ENCODE measurements at regions not wholly inside any gene's neighbourhood (a gene's known extent, or its start where the extent isn't known, plus 50 kb on each side); places are given as distances from the start of the nearest gene placed in this dataset.
"Not testable (repeated sequence)": the region's sequence is repeated elsewhere in the genome, so short reads cannot be mapped to it uniquely, and the experiment has no call there.

DNA sequence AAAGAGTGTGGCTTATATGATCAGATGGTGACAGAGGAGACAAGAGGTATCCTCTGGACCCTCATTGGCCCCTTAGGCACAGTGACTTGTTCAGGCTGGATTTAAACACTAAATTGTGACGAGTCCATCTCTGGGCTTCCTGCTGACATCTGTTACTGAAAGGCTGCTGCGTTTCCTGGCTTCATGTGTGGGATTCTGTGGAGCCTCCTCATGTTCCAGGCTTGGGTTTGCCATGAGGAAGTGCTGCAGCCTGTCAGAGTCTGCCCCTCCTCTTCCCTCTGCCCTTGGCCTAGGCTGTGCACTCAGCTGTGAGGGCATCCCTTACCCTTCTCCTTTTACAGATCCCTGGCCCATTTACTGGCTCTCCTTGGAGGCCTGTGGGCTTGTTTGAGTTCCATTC, 159.1 kb upstream of the TTC29 start:
- DNase-seq: no peak

DNA sequence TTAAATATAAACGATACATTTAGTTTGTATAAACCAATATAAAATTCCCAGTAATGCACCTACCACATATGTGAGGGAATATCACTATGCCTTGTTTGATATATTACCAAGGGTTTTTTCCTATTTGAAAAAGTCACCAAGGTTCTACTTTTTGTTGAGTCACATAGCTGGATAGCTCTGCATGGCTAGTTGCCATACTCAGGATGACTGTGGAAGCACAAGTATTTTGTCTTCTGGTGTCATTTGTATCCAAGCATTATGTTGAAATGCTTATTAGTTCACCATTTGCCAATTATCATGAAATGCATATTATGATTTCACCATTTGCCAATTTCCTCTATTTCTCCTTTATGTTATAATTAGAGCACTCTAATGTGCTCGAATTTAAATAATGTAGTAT, 162.7 kb upstream of the TTC29 start:
- no peak for DNase-seq

DNA sequence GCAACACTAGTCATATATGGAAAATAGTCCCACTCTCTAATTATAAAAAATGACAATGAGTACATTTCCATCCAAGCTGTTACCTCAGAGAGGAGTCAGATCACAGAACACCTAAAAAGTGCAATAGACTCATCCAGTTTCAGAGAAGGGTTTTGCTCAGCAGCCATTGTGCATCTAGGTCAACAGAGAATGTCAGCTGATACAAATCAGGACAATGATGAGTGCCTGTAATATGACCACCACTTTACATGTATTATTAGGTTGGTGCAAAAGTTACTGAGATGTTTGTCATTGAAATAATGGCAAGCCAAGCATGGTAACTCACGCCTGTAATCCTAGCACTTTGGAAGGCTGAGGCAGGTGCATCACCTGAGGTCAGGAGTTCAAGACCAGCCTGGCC, 164.1 kb upstream of the TTC29 start:
- DNase-seq: no peak

DNA sequence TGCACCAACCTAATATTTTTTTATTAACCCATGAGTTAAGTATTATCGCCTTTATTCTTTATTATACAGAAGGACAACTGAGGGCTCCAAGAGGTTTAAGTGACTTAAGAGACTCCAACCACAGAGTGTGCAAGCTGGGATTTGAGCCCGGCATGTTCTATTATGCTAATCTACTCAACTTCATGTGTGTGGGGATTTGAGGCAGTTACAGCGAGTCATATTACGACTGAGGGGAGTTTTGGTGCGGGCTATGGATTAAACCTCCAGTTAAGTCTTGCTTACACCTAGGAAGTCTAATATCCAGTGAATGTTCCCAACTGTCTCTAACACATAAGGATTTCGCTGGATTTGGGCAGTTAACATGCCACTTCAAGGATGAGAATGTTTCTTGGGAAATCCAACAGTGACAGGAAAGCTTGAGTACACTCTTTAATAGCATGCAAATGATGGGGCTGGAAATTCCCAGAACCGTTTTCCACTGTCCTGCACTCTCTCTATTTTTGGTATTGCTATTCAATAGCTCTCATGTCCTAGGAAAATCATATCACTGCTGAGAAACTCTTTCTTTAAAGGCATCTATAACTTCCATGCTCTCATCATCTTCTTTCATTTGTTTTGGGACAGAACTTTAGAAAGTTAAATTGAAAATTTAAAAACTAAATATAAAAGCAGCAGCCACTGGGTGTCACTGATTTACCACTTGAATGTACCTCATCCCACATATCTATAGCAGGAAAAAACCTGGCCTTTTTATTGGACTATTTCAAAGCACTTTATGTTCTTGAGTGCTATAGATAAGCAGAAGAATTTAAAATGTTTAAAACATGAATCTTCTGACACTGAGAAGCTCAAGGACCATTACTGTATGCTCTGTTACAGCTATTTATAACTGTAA, 165.1 kb upstream of the TTC29 start:
- no peak for DNase-seq

DNA sequence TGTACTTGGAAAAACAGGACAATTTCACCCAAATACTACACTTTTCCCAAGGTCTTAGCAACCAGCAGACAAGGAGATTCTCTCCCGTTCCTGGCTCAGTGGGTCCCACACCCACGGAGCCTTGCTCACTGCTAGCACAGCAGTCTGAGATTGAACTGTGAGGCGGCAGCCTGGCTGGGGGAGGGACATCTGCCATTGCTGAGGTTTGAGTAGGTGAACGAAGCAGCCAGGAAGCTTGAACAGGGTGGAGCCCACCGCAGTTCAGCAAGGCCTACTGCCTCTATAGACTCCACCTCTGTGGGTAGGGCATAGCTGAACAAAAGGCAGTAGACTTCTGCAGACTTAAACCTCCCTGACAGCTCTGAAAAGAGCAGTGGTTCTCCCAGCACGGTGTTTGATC, 166.5 kb upstream of the TTC29 start:
- not testable (repeated sequence) for DNase-seq

DNA sequence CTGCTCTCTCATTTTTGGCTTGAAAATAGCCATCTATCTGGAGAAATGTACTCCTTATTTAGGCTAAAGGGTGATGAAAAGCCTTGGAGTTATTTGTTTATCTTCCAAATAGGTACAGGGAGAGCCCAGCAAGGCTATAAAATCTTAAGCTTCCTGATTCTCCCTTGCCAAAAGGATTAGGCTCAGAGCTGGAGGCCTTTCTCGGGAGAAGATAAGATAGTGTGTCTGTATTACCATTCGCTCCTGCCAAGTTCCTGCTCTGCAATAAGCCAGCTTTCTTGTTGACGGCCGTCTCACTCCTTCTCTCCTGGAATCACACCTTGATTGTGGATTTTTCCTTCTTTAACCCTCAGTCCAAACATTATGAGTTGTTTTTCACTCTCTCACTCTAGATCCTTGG, 171.8 kb upstream of the TTC29 start:
- DNase-seq: no peak

DNA sequence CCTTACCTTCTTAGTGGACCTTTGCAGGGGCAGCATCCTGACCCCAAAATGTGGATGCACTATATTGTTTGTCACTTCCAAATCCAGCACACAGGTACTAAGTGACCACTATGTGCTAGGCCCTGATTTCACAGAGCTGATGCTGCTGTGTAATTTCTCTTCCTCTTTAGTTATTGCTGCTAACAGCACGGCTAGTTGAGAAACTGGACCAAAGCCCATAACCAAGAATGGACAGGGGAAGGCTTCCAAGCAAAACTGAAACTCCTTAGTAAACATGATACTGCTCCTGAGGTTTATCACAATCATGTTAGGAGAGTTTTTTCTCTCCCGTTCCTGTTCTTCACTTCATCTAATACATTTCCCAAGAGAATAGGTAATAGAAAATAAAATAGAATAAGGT, 172.9 kb upstream of the TTC29 start:
- no peak for DNase-seq

DNA sequence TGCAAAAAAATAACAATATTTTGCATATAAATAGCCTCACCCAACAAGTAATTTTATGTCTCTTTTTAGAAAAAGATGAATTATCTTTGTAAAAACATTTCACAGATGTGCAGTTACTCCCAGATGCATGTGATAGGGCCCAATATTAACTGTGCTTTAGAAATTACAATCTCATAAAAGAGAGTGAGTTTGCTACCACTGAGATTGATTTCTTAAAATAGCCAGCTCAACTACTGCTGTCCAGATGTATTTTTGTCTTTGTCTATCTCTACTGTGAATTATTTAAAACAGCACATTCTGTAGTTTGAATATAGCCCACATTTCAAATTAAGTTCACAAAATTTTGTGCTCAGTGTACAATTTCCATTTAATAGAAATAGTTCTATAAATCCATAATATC, 177.0 kb upstream of the TTC29 start:
- DNase-seq: no peak

DNA sequence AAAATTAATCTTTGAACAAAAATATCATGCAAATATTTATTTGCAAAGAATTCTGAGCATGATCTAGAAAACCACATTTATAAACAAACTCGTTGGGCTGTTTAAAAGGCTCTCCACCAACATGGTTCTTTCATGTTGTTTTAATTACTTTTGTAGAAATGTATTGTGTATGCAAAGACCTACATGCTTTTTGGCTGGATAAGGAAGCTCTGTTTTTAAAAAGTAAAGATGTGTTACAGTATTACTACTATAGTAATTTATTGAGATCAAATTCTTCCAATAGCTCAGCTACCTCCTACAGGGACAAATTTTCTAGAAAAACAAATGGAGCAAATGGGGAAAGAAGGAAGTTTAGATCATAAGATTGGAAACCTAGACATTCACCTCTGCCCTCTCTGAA, 177.5 kb upstream of the TTC29 start:
- no peak for DNase-seq

DNA sequence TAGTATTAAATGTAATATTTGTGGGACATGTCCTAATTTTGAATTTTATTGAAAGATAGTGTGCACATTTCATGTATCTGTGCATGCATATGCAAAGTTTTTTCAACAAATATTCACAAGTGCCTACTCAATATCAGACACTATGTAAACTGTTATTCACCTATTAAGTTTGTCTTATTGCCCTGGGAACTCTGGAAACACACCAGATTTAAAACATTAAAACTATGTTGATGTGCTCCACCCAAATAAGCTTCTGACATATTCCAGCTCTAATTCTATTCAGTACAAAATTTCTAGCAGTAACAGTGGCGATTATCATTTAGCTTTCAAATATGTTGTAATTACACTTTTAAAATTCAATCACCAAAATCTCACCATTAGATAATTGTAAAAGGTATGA, 183.1 kb upstream of the TTC29 start:
- DNase-seq: no peak

DNA sequence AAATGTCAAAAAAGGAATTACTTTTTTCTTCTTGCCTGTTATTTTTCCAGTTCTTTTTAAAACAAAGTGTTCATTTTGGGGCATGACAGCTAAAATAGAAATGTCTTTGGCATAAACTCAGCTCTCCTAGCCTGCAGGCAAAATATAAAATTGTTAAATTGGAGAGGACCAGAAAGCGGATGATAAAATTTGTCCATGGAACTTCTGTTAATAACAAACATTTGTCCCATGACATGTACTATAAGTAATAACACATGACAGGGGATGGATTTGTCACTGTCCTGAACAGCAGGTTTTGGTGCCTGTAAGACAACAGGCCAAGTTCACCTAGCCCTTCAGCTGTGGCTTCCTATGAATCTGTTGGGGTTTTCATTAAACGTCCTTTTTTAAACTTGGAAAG, 184.0 kb upstream of the TTC29 start:
- DNase-seq: no peak

DNA sequence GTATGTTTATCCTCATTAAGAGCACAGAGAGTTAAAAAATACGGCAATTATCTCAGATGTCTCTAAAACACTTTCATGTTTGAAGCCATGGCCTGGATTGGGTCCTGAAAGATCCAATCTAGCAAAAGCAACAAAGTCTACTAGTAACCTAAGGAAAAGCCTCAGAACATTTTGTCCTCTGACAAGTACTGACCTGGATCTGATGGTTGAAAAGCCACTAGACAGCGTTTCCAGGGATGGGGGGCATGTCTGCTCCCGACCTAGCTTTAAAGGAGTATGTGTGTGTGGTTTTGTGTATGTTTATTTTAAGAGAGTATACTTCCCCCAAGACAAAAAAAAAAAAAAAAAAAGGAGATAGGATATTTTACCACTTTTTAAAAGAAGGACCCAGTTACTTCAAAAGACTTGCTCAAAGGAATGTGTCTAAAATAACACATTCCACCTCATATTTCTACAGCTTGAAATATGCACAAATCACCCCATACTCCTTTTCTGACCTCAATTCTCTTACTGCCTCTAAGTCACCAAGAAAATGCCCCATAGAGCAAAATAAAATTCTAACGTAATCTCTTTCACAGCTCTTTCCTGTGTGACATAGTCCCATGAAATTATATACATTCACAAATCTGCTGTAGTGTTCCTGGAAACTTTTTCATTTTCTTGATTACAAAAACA, 189.0 kb upstream of the TTC29 start:
- no peak for DNase-seq

DNA sequence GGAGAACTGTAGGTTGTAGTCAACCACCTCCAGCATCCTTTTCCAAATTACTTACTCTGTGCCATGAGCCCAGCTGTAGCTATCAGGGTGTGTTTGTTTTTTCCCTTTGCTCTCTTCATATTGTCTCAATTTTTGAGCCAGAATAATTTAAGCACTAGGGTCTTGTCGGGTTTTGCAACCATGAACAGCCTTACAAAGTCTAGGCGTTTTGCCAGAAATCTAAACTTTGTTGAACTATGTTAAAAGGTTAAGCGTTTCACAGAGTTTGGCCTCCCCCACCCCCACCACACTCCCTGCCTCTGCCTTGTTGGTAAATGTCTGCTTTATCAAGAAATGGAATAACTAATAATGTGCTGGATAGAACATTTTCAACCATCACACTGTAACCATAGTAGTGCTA, 190.6 kb upstream of the TTC29 start:
- no peak for DNase-seq

DNA sequence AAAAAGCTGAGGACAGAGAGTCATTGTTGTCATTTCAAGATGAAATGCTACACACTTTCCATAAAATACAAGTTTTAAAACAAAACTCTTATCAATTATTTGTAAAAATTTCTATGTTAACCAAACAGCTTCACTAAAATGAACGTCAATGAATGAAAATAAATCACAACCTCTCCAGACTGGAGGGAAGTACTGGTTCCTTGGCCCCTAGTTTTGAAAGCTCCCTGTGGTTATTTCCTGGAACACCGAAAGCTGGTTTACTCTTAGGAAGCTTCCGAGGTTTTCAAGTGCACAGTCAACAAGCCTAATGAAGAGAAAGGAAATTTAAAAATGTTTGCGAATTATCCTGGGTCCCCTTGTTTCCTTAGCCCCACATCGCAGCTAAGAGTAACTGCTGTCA, 191.1 kb upstream of the TTC29 start:
- no peak for DNase-seq

DNA sequence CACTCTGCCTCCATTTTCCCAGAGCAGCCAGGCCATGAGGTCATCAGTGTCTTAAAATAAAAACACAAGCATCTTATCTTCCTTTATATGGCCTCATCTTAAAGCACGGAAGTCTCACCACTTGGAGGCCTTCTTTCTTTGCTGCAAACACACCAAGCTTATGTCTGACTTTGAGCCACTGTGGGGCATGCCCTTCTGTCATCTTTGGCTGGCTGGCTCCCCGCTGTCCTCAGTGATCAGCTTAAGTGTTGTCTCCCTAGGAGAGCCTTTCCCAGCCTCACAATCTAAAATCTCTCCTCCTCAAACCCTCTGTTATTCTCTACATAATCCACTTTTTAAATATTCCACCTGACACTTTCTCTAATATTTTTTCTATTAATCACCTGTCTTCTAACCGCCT, 191.6 kb upstream of the TTC29 start:
- DNase-seq: no peak

DNA sequence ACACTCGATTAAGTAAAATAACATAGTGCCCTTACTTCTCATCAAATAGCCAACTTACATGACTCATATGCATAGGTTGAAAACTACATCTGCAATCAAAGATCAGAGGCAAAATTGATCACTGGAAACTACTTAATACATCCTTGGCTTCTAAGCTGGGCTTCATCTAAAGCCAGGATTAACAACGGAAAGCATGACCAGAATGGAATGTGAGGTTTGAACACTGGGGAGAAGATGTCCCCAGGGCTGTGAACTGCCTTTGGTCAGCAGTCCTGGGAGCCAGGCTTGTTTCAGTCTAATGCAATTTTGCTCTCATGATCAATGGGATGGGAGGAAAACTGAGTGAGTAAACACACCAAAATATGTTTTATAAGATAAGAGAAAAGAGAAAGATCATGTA, 192.5 kb upstream of the TTC29 start:
- DNase-seq: no peak

DNA sequence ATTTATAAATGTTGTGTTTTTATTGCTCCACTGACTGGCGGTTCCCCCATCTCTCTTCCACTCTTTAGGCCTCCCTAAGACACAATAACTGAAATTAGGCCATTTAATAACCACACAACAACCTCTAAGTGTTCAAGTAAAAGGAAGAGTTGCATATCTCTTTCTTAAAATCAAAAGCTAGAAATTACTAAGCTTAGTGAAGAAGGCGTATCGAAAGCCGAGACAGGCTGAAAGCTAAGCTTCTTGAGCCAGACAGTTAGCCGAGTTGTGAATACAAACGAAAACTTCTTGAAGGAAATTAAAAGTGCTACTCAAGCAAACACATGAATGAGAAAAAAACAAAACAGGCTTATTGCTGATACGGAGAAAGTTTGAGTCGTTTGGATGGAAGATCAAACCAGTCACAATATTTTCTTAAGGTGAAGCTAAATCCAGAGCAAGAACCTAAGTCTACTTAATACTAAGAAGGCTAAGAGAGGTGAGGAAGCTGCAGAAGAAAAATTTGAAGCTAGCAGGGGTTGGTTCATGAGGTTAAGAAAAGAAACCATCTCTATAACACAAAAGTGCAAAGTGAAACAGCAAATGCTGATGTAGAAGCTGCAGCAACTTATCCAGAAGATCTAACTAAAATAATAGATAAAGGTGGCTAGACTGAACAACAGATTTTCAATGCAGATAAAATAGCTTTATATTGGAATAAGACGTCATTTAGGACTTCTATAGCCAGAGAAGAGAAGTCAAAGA, 194.0 kb upstream of the TTC29 start:
- DNase-seq: no peak

DNA sequence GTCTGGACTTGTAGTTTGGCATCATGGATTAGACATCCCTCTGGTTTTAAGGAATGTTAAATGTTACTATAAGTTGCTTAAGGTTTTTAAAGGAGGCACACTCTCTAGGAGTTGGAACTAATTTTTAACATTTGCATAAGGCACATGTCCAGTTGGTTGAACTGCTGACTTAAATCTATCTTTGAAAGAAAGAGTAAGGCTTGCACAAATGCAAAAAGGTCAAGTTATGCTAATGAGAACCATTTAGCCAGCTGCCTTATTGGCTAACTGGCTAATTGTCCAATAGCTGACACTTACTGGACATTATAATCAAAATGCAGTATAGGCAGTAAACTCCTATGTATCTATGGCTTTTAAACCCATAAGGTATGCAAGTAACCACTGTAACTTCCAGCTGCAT, 206.1 kb upstream of the TTC29 start:
- no peak for DNase-seq

DNA sequence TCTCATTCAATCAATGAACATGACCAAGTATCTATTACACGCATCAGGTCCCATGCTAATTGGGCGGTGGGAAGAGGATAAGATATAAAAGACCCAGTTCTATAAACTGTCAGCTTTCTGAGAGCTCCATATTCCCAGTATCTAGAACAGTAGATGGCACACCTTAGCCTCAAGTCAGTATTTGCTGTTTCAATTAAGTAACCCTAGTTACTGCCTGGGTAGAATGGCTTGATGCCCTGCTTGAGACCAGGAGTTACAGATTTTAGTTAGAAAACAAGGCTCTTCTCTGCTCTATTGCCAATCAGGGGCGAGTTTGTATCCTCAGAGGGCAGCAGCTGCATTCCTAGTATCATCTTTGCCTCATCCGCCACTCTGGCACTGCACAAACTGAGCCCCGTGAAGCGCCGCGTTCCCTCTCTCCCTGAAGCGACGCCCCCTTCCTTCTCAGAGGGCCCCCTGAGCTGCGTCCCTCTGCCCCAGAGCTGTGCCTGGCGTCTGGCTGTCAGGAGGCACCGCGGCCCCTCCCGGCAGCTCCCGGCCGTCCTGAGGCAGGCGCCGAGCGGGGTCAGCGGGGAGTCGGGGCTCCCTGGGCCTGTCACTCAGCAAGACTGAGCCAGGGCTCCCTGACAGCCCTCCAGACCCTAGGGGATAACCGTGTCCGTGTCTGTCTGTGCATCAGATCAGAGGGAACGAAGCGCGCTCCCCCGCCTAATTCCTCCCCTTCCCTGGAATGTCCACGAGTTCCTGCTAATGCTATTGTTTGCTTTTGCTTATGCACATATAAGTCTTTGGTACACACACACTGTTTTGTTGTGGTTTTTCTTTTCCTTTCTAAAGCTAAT, 212.4 kb upstream of the TTC29 start:
- DNase-seq: no peak

DNA sequence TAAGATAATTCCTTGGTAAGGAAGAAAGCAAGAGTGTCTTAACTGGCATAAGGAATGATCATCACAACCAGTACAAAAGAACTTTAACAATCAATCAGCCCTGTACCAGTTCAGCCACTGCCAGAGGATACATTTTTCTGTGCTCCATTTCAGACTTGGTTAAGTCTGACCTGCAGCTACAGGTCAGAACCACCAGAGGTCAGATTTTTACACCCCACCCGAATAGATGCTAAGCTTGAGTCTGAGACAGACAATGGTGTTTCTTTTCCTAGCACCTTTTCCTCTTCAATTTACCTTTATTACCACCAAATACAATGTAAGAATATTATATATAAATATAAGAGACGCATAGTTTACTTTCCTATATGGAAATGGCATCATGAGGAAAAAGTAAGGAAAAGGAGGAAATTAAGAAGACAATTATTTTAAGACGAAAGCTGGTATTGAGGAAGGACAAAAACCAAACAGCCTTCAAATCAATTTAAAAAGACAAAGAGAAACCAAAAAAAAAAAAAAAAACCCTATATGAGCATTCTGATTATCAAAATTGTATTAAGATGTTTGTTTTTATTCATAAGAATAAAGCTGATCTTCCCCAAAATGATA, 215.3 kb upstream of the TTC29 start:
- no peak for DNase-seq

DNA sequence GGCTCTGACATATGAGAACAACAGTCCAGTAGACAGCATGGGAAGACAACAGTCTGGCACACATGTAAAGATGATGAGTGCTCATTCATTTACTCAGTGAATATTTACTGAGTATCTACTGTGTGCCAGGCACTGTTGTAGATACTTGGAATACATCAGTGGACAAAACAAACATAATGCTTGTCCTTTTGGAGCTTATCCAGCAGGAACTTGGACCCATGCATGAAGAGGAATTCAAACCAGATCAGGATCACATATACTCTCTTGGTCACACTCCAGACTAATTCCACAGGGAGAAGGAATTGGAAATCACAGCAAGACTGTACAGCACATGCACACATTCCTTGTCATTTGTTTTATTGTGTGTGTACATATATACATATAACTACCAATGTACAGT, 217.6 kb upstream of the TTC29 start:
- no peak for DNase-seq

DNA sequence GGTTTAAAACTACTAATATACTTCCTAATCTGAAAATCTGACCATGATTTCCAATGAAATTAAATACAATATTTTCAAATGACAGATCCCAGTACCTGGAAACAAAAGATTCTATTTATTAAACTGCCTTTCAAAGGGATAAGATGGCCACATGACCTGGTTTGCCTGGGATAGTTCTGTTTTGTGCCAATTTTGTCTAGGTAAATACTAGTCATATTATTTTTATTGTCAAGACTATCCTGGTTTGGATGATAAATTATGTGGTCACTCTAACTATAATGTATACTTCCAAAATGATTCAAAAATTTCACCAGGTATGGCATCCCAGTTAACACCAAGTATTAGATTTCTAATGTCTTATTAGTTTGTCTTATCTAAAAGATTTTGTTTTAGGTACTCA, 222.5 kb upstream of the TTC29 start:
- not testable (repeated sequence) for DNase-seq

DNA sequence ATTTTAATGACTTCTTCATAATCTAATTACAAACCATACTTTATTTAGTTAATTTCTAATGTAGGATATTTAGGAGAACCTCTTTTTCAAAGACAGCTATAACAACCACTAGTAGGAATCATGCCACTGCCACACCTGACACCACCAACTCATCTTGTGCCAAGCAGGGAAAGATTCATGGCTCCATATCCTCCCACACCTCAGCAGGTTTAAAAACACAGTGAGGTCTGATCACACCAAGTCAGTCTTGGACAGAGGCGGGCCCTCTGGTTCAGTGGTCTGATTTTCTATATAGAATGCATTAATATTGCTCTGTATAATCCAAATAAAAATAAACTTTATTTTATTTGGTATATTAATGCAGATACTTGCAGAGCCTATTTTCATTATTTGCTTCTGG, 227.7 kb upstream of the TTC29 start:
- no peak for DNase-seq

All from activated CD4-positive, alpha-beta T cell treated with anti-CD3 and anti-CD28 coated beads, Interleukin-2, amount 50 U/mL, for 4 hours (primary cell).